GM10266 (cell line): ENCODE measurements at regions not wholly inside any gene's neighbourhood (a gene's known extent, or its start where the extent isn't known, plus 50 kb on each side); places are given as distances from the start of the nearest gene placed in this dataset.
A peak's percentile ranks its signal among the peaks of the same experiment; 100 is the strongest.

Source experiments
- DNase-seq: peaks from one replicate; pipeline ENCODE4 v3.0.0; 2012; ENCODE audit errors: extremely low spot score
- CTCF ChIP-seq: IDR thresholded peaks from 2 replicates; pipeline ENCODE4 v1.5.1; 2012; ENCODE audit warnings: mild to moderate bottlenecking, low read depth; ENCODE audit not compliant: control insufficient read depth, insufficient read depth; ENCODE audit errors: missing control alignments

DNA sequence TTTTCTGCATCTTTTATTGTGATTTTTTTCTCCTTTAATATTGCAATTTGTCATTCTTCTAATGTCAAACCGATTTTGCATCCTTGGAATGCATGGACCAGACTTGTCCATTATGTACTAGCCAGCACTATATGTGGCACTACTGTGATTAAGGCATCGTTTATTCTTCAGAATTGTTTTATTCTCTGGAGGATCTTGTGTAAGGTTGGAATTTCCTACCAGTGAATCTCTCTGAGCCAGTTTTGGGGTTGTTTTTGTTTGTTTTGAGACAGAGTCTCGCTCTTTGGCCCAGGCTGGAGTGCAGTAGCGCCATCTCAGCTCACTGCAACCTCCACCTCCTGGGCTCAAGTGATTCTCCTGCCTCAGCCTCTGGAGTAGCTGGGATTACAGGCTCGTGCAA lies 58.5 kb downstream of the IGLL5 start:
- DNase-seq, result no peak

DNA sequence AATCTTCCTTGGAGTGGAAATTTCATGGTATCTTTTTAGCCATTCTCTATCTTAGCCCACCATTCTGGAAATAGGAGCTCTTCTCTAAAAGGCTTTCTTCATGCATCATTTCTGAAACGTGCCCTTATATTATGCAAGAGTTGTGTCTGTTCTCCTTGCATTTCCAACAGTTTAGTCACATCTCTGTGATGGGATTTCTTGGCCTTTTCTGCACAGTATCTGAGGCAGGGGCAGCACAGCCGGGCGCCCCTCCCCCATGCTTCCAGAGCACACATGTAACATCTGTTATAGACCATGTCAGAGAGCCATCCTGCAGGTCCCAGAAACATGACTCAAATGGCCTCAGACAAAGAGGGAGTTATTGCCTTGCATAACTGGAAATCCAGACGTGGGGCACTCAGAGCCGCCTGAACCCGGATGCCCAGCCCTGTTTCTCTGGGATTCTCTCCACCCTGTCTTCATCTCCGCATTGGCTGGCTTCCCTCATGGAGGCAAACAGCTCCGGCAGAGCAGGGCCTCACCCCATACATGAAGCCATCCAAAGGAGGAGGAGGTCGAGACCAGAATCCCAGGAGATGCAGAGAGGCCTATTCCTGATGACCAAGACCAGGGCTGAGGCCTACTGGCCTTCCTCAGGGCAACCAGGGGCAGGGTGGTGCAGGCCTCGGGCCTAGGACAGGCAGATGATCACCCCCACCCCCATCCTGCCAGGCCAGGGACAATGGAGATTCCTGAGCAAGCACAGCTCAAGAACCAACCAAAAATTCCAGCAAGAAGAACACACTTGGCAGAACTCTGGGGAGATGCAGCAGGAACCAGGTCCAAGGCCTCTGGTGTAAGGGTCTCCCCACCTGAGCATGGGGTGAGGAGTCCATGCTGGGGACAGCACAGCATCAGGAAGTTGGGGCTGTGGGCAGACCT lies 61.3 kb downstream of the IGLL5 start:
- TF ChIP-seq CTCF, result no peak
- no peak for DNase-seq

More for the DNA sequence above, 58.5 kb downstream of the IGLL5 start:
- no peak for TF ChIP-seq CTCF

- no peak for TF ChIP-seq CTCF
- no peak for DNase-seq
Observed at GRCh38 chr22:22949953-22950352, 62.3 kb downstream of the IGLL5 start.

GRCh38 chr22:22951035-22951434 lies 63.4 kb downstream of the IGLL5 start:
- DNase-seq, result no peak
- no peak for TF ChIP-seq CTCF

- DNase-seq, result no peak
- TF ChIP-seq CTCF, result no peak
Observed at GRCh38 chr22:22952531-22953280, 65.1 kb downstream of the IGLL5 start.

- DNase-seq, result no peak
- TF ChIP-seq CTCF, result no peak
Observed at GRCh38 chr22:22953791-22954190, 66.2 kb downstream of the IGLL5 start.

DNA sequence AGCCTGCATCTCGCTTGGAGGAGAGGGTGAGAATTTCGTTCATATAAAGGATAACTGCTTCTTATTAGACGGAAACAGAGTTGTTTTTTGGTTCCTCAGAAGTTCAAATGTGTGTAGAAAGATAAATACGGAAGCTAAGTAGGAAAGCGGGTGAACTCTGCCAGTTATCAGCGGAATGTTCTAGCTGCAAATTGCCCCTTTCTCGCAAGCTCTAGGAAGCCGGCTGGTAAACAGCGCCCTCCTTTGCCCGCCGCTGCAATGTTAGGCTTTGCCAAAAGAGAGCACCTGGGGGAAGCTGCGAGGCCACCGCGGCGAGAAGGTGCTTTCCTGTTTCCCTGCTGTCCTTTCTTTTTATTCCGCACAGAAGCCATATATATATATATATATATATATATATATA lies 67.0 kb downstream of the IGLL5 start:
- peak; percentile 54 for DNase-seq
- peak; percentile 86 for TF ChIP-seq CTCF
